GM18507 (cell line): ENCODE measurements at regions not wholly inside any gene's neighbourhood (a gene's known extent, or its start where the extent isn't known, plus 50 kb on each side); places are given as distances from the start of the nearest gene placed in this dataset.
"Not testable (repeated sequence)": the region's sequence is repeated elsewhere in the genome, so short reads cannot be mapped to it uniquely, and the experiment has no call there.

ENCODE experiments used
- DNase-seq: peaks from one replicate; pipeline ENCODE4 v3.0.0; 2011; ENCODE audit warnings: low read depth; ENCODE audit not compliant: insufficient read length; ENCODE audit errors: extremely low spot score
- FAIRE-seq: peaks from 2 replicates; lab custom pipeline; 2011; peaks lifted over from hg19 to GRCh38; lab: Jason Lieb, UNC

DNA sequence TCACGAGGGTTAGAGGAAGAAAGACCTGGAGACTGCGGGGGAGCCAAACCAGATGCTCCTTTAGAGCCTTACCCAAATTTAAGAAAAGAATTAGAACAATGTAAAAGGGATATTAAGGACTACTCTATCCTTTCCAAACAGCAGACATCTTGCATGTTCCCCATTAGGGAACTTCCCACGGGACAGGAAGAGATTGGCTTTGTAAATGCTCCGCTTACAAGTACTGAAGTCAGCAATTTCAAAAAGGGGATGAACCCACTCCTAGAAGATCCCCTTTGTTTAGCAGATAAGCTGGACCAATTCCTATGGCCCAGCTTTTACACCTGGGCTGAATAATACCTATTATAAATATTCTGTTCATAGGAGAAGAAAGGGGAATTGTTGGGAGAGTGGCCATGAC is 74.2 kb downstream of the APOBEC1 start:
- FAIRE-seq, result no peak
- no peak for DNase-seq

DNA sequence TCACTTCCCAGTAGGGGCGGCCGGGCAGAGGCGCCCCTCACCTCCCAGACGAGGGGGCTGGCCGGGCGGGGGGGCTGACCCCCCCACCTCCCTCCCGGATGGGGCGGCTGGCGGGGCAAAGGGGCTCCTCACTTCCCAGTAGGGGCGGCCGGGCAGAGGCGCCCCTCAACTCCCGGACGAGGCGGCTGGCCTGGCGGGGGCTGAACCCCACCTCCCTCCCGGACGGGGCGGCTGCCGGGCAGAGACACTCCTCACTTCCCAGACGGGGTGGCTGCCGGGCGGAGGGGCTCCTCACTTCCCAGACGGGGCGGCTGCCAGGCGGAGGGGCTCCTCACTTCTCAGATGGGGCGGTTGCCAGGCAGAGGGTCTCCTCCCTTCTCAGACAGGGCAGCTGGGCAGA is 75.6 kb downstream of the APOBEC1 start:
- FAIRE-seq, DNase-seq: not testable (repeated sequence)

DNA sequence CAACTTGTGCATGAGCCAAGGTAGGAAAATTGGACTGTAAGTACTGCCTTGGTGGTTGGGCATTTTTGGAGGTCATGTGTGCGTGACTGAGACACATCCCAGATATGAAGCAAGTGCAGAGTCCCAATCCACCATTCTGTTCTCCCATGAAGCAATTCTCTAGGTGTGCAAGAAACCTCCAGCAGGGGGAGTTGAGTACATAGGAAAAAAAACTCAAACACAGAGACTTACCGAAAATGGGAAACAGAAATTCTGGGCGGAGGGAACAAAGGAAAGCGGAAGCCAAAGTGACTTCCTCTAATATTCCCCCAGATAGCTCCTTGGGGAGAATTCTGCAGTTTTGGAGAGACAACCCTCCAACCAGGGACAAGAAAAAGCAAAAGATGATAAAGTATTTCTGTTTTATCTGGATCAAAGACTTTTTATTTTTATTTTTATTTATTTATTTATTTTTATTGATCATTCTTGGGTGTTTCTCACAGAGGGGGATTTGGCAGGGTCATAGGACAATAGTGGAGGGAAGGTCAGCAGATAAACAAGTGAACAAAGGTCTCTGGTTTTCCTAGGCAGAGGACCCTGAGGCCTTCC is 76.9 kb downstream of the APOBEC1 start:
- FAIRE-seq (peak; percentile 73), DNase-seq (peak; percentile 9)

DNA sequence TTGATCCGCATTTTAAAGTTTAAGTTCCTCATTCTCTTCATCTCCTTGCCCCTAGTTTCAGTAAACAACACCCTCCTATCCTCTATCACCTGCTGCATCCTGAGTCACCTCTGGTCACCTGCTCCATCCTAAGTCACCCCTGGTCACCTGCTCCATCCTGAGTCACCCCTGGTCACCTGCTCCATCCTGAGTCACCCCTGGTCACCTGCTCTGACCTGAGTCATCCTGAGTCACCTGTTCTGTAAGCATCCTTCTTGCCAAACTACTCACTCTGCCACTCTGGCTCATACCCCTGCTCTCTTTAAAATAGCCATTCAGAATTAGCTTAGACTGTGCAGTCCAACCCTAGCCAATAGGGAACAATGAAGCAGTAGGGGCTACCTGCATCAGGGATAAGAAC is 80.6 kb upstream of the CD163 start:
- not testable (repeated sequence) for DNase-seq, FAIRE-seq

DNA sequence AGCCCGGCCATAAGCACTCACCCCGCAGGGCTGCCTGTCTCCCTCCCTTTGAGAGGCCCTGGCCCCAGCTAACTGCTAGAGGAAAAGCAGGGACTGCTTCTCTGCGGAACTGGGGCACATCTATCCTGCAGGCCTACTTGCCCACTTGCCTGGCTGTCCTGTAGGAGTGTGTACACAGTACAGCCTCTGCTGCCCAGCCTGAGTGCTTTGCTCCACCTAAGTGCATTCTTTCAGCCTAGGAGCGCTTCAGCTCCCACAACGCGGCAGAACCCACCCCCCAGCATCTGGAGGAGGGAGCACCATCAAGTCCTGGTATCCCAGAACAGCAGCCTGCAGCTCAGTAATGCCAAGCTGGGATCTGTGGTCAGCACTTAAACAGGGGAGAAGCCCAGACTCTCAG is 79.9 kb upstream of the CD163 start:
- FAIRE-seq, result no peak
- DNase-seq, result no peak

DNA sequence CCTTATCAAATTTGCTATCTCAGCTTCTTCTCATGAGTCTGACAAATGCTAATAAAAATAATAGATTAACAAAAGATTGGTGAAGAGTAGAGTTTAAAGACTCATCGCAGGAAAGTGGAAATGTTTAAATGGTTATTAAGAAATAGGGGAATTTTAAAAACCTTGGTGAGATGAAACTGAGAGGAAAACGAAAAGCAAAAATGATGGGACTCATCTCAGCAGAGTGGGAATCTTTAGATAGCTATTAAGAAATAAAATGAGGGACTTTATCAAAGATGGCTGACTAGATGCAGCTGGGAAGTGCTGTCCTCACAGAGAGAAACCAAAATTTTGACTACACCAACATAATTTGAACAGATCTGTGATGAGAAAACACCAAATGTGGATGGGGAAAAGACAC is 79.2 kb upstream of the CD163 start:
- no peak for DNase-seq
- FAIRE-seq, result no peak

DNA sequence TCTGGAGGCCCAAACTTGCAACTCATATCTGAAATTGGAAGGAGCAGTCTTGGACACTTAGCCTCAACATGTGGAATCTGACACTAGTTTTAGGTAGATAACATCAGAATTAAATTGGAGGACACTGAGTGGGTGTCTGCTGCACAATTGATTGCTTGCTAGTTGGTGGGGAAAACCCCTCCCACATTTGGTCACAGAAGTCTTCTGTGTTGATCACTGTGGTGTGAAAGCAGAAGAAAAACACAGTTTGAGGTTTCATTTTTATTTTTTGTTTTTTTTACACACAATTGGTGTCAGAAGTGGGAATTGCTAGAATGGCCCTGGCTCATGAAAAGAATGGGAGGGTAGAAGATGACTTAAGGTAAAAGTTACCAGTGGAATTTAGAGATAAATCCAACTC is 78.0 kb upstream of the CD163 start:
- FAIRE-seq (peak; percentile 38), DNase-seq (no peak)

DNA sequence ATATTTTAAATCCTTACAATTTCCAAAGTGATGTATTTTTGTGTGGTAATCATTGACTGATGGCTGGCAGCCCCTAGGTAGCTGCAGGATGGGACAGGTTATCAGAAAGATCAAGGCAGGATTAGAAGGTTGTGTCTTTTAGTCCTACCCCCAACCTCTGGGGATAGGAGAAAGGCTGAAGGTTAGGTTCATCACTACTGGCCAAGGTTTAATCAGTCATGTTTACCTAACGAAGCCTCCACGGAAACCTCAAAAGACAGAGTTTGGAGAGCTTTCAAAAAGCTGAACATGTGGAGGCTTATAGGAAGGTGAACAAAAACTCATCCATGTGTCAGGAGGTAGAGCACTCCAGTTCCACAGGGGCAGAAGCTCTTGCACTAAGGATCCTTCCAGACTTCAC is 77.5 kb upstream of the CD163 start:
- DNase-seq, result no peak
- no peak for FAIRE-seq

DNA sequence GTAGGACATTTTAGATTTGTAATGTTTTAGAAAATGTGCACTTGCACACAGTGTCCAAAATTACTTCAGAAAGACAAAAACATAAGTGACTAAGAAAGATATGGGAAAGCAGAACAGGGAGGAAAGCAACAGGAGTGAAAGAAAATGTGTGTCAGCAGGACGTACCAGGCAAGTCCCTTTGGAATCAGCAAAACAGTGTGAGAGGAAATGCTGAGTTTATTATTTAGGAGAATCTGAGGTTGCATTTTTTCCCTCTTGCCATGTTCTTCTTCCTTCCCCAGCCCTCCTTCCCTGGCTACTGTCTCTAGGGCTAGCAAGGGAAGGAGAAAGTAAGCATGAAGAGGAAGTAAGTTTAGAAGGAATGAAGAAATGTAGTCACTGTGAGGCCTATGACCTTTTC is 67.7 kb upstream of the CD163 start:
- FAIRE-seq (no peak), DNase-seq (no peak)

DNA sequence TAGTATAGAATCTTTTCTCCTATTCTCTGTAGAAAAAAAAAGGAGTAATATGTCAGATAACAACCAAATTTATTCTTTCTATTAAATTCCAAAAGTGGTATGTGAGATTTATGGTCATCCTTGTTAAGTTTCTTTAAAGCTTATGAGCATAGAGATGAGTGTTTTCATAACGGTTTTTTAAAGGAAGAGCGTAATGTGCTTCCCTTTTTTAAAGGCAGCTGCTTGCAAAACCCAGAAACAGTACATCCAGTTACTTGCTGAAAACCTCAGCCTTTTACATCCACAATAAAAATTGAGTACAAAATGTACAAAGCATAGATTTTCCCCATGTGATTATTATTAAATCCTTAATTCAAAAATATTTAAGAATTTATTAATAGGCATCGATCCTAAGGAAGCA is 53.6 kb upstream of the CD163 start:
- DNase-seq (no peak), FAIRE-seq (no peak)

DNA sequence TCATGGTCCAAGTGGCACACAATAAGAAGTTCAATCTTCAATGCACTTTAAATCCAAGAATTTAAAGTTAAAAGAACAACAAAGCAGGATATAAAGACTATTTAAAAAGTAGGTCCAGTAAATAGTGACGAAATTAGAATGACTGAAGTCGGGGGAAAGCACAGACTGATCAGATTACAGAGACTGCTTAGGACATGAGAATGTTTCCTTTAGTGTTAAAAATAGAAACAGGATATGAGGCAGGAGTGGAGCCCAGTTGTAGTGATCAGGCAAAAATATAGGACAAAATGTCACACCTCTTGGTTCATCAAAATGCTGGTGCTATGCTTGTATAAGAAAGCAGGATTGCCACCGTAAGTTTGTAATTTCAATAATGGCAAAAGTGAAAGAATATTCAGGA is 52.2 kb upstream of the CD163 start:
- FAIRE-seq (no peak), DNase-seq (no peak)

DNA sequence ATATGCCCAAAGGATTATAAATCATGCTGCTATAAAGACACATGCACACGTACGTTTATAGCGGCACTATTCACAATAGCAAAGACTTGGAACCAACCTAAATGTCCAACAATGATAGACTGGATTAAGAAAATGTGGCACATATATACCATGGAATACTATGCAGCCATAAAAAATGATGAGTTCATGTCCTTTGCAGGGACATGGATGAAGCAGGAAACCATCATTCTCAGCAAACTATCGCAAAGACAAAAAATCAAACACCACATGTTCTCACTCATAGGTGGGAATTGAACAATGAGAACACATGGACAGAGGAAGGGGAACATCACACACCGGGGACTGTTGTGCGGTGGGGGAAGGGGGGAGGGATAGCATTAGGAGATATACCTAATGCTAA is 51.3 kb upstream of the CD163 start:
- not testable (repeated sequence) for FAIRE-seq, DNase-seq
